Spleen (tissue), 11 donors: ENCODE measurements at regions not wholly inside any gene's neighbourhood (a gene's known extent, or its start where the extent isn't known, plus 50 kb on each side); places are given as distances from the start of the nearest gene placed in this dataset.

ENCODE experiments used
- DNase-seq: peaks from one replicate; pipeline ENCODE4 v3.0.0-alpha.2; 2020
- H3K27ac ChIP-seq, 8 donors: fragments of 200-600 bp; sonication (generic) in 7 of 8; 1 replicate in 4 of 8; 2 replicates in 4 of 8; pipeline versions ENCODE4 v1.5.0 to v1.8.0; 2016 to 2021; ENCODE audit warnings: inconsistent platforms in 4 of 8, mild to moderate bottlenecking in 4 of 8, moderate library complexity in 1 of 8
- H3K27me3 ChIP-seq, 7 donors: fragments of 200-600 bp; sonication (generic) in 6 of 7; replicated peaks in 1 of 7; 1 replicate in 4 of 7; 2 replicates in 3 of 7; pipeline versions ENCODE4 v1.5.0 to v1.8.0; 2016 to 2021; ENCODE audit warnings: inconsistent platforms in 3 of 7, mild to moderate bottlenecking in 1 of 7
- H3K36me3 ChIP-seq, 6 donors: fragments of 200-600 bp; sonication (generic) in 5 of 6; 1 replicate in 4 of 6; 2 replicates in 2 of 6; pipeline versions ENCODE4 v1.5.0 to v1.8.0; 2016 to 2021; ENCODE audit warnings: inconsistent platforms in 2 of 6
- H3K4me1 ChIP-seq, 6 donors: fragments of 200-600 bp; sonication (generic) in 5 of 6; 1 replicate in 3 of 6; 2 replicates in 3 of 6; pipeline versions ENCODE4 v1.5.0 to v1.8.0; 2016 to 2021; ENCODE audit warnings: inconsistent platforms in 3 of 6
- H3K4me3 ChIP-seq, 8 donors: fragments of 200-600 bp; sonication (generic) in 7 of 8; 1 replicate in 4 of 8; 2 replicates in 4 of 8; pipeline versions ENCODE4 v1.5.0 to v1.8.0; 2016 to 2021; ENCODE audit warnings: inconsistent platforms in 4 of 8, mild to moderate bottlenecking in 4 of 8, moderate library complexity in 2 of 8
- H3K9me3 ChIP-seq, 8 donors: fragments of 200-600 bp; sonication (generic) in 7 of 8; 1 replicate in 4 of 8; 2 replicates in 4 of 8; pipeline versions ENCODE4 v1.5.0 to v1.8.0; 2016 to 2021; ENCODE audit warnings: inconsistent platforms in 4 of 8
- POLR2A ChIP-seq, 3 donors: fragments of 450-650 bp; IDR thresholded peaks; one replicate each; pipeline ENCODE4 v1.5.1; 2017; ENCODE audit warnings: antibody characterized with exemption in 3 of 3, mild to moderate bottlenecking in 1 of 3
- POLR2AphosphoS5 ChIP-seq, 3 donors: sonication (generic); formaldehyde crosslinking; IDR thresholded peaks; one replicate each; pipeline ENCODE4 v1.5.1; 2017; ENCODE audit warnings: antibody characterized with exemption in 3 of 3
- WGBS, 5 donors: extraction: QIAGEN DNeasy Blood & Tissue Kit in 3 of 5; methylation state at CpG; one replicate each; pipeline versions ENCODE4 v1.1.5 to v1.1.7; 2013 to 2018; 5-methylcytosine and 5-hydroxymethylcytosine counted together
- intact Hi-C: fragments of 100-400 bp; cut with DNase I; formaldehyde crosslinking; loops from one replicate; pipeline ENCODE4 v1.15.0; 2023; ENCODE audit warnings: low total_unique reads
- TF ChIP-seq, protein P1 (sequence below), 11 experiments: fragments of 200-600 bp in 7 of 11; fragments of 450-650 bp in 4 of 11; sonication (generic) in 4 of 11; IDR thresholded peaks in 8 of 11; conservative IDR thresholded peaks in 3 of 11; 1 replicate in 7 of 11; 2 replicates in 4 of 11; pipeline versions ENCODE4 v1.4.0 to v1.8.0; 2016 to 2021; ENCODE audit warnings: antibody characterized with exemption in 11 of 11, inconsistent platforms in 4 of 11, mild to moderate bottlenecking in 1 of 11
- donor health status: healthy with polysubstance abuse.
- donor health status: DM: no; HTN: no; CAD: no; lungs with moderate emphysema.
- donor health status: DM: no; HTN: no; CAD: no.
- donor health status: Bipolar disorder and iron deficiency.
- donor health status: healthy.
- donor health status: DM: no; HTN: no; CAD: no.
- donor health status: DM: yes; HTN: yes; CAD: no.

DNA sequence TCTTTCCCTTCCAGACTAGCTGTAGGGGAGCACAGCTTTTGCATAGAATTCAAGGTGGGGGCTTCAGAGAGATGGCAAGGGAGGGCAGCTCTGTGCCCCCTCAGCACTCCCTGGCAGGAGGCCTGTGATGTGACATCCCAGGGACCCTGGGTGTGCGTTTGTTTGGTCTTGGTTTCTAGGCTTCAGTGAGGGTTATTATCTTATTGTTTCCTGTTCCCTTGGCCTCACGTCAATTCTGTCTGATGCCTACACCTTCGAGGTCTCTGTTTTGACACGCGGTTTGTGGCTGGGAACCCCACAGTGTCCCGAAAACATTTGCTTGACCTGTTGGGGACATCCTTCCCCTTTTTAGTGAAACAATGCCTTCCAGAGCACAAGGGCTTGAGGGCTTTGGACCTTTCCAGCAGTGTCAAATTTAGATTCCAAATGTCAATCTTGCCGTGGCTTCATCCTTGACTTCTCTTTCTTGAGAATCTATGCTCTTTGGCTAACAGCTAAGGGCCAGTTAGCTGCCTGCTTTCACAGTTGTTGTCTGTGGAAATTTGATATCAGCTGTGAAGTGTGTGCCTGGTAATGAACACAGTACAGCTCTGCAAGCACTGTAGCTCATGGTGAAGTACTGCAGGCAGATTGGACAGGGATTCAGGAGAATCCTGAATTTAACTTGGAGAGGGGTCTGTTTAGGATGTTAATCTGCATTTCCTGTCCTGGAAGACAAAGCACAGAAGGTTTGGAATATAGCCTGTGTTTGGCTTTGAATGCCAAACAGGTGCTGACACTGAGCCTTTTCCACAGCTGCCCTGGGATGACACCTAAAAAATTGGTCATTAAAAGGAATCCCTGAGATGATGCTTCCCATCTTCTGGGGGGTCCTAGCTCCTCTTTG lies 108.2 kb upstream of the CXCR4 start:
- peak overlapping the region in 5 of 8 donors; percentile 3 to 74 (median 48) for H3K27ac ChIP-seq
- intact Hi-C loops: no loop called here
- TF ChIP-seq POLR2AphosphoS5 (IDR thresholded peaks at IDR 0.05) (peak in 2 of 3 donors; percentile 60 to 93), POLR2A (IDR thresholded peaks at IDR 0.05) (peak in 1 of 3 donors; percentile 46)
- TF ChIP-seq, protein P1, sequence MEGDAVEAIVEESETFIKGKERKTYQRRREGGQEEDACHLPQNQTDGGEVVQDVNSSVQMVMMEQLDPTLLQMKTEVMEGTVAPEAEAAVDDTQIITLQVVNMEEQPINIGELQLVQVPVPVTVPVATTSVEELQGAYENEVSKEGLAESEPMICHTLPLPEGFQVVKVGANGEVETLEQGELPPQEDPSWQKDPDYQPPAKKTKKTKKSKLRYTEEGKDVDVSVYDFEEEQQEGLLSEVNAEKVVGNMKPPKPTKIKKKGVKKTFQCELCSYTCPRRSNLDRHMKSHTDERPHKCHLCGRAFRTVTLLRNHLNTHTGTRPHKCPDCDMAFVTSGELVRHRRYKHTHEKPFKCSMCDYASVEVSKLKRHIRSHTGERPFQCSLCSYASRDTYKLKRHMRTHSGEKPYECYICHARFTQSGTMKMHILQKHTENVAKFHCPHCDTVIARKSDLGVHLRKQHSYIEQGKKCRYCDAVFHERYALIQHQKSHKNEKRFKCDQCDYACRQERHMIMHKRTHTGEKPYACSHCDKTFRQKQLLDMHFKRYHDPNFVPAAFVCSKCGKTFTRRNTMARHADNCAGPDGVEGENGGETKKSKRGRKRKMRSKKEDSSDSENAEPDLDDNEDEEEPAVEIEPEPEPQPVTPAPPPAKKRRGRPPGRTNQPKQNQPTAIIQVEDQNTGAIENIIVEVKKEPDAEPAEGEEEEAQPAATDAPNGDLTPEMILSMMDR (IDR thresholded peaks at IDR 0.05 in 8 of 11, conservative IDR thresholded peaks at IDR 0.05 in 3 of 11): no peak

DNA sequence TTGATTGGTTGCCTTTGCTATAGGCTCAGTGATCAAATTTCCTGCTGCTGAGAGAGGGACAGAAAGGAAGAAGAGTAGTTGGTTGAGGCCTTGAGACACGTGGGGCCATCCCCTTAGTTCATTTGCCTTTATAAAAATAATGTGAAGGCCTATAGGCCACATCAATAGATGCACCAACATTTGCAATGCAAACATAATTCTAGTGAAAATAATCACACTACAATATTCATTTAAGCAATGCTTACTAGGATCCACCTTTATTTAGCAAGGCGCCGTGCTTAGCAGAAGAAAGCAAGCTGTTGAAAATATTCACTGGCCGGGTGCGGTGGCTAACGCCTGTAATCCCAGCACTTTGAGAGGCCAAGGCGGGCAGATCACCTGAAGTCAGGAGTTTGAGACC lies 105.3 kb upstream of the CXCR4 start:
- no peaks in the 10 kb centered on the region for H3K36me3 ChIP-seq
- H3K9me3 ChIP-seq: no peaks in the 10 kb centered on the region
- DNase-seq: no peak
- H3K4me1 ChIP-seq: peaks cover 12 to 64% (median 30%) of the 10 kb centered on the region in 6 donors
- TF ChIP-seq POLR2A (IDR thresholded peaks at IDR 0.05): no peak
- no peak for TF ChIP-seq POLR2AphosphoS5 (IDR thresholded peaks at IDR 0.05)
- TF ChIP-seq, protein P1 (IDR thresholded peaks at IDR 0.05 in 8 of 11, conservative IDR thresholded peaks at IDR 0.05 in 3 of 11): no peak
- intact Hi-C loops: no loop called here
- no peak overlapping the region for H3K27ac ChIP-seq
- no peak overlapping the region for H3K4me3 ChIP-seq
- 81 to 91% (median 88%) methylated on average over 7 of the region's 7 CpGs for WGBS, 5 donors
- H3K27me3 ChIP-seq: no peaks in the 10 kb centered on the region

More for the DNA sequence above, 108.2 kb upstream of the CXCR4 start:
- DNase-seq: peak; percentile 78
- no peak overlapping the region for H3K4me3 ChIP-seq
- WGBS, 5 donors: 13 to 34% (median 22%) methylated on average over 7 of the region's 7 CpGs
- H3K4me1 ChIP-seq: peaks cover 4 to 41% (median 20%) of the 10 kb centered on the region in 6 donors
- H3K27me3 ChIP-seq: no peaks in the 10 kb centered on the region
- no peaks in the 10 kb centered on the region for H3K36me3 ChIP-seq
- no peaks in the 10 kb centered on the region for H3K9me3 ChIP-seq

DNA sequence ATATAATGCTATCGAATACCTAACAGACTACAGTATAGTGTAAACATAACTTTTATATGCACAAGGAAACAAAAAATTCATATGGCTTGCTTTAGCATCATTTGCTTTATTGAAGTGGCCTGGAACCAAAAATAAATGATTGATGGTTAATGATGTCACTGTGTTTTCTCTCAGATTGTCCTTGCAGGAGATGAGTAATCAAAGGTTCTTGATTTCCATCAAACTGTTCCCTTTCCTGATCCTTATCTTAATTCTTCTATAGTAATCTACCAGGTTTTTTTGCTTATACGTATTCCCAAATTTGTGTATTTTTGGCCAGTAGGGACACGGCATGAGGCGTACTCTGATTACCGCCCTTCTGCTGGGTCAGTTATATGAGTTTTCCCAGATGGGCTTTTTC lies 104.9 kb upstream of the CXCR4 start:
- DNase-seq: no peak
- no peak for TF ChIP-seq POLR2AphosphoS5 (IDR thresholded peaks at IDR 0.05)
- TF ChIP-seq, protein P1 (IDR thresholded peaks at IDR 0.05 in 8 of 11, conservative IDR thresholded peaks at IDR 0.05 in 3 of 11): no peak
- TF ChIP-seq POLR2A (IDR thresholded peaks at IDR 0.05): no peak
- no peak overlapping the region for H3K27ac ChIP-seq
- no peaks in the 10 kb centered on the region for H3K27me3 ChIP-seq
- no peaks in the 10 kb centered on the region for H3K9me3 ChIP-seq
- H3K4me3 ChIP-seq: no peak overlapping the region
- H3K4me1 ChIP-seq: peaks cover 12 to 68% (median 32%) of the 10 kb centered on the region in 6 donors
- intact Hi-C loops: no loop called here
- 71 to 76% (median 74%) methylated on average over 5 of the region's 5 CpGs for WGBS, 5 donors
- H3K36me3 ChIP-seq: no peaks in the 10 kb centered on the region

DNA sequence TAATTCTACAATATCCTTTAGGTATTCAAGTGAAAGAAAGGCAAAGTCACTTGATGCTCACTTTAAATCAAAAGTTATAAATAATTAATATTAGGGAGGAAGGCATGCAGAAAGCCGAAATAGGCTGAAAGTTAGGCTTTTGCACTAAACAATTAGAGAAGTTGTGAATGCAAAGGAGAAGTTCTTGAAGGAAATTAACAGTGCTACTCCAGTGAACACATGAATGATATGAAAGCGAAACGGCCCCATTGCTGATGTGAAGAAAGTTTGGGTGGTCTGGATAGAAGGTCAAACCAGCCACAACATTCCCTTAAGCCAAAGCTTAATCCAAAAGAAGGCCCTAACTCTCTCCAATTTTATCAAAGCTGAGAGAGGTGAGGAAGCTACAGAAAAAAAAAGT lies 103.1 kb upstream of the CXCR4 start:
- no peaks in the 10 kb centered on the region for H3K36me3 ChIP-seq
- no peaks in the 10 kb centered on the region for H3K27me3 ChIP-seq
- peaks cover 11 to 72% (median 30%) of the 10 kb centered on the region in 6 donors for H3K4me1 ChIP-seq
- TF ChIP-seq POLR2AphosphoS5 (IDR thresholded peaks at IDR 0.05): no peak
- TF ChIP-seq, protein P1 (IDR thresholded peaks at IDR 0.05 in 8 of 11, conservative IDR thresholded peaks at IDR 0.05 in 3 of 11): no peak
- TF ChIP-seq POLR2A (IDR thresholded peaks at IDR 0.05): no peak
- no peak overlapping the region for H3K4me3 ChIP-seq
- no peaks in the 10 kb centered on the region for H3K9me3 ChIP-seq
- H3K27ac ChIP-seq: peak overlapping the region in 4 of 8 donors; percentile 50 to 59 (median 56)
- intact Hi-C loops: no loop called here
- DNase-seq: no peak
- WGBS, 5 donors: 42 to 55% (median 48%) methylated on average over 3 of the region's 3 CpGs
